K562 (cell line): ENCODE measurements at regions not wholly inside any gene's neighbourhood (a gene's known extent, or its start where the extent isn't known, plus 50 kb on each side); places are given as distances from the start of the nearest gene placed in this dataset.

Source experiments
- ASH1L ChIP-seq: fragments of 450-650 bp; IDR thresholded peaks from 2 replicates; pipeline ENCODE4 v1.6.1; 2018; ENCODE audit warnings: borderline replicate concordance, mild to moderate bottlenecking, low read depth; ENCODE audit not compliant: partially characterized antibody
- BMI1 ChIP-seq: fragments of 150-350 bp; IDR thresholded peaks from 2 replicates; pipeline ENCODE4 v1.6.1; 2014; ENCODE audit warnings: low read length
- CHD2 ChIP-seq: IDR thresholded peaks from 2 replicates; pipeline ENCODE4 v1.6.1; 2011; ENCODE audit warnings: low read depth, low read length
- HNRNPH1 ChIP-seq: fragments of 200-400 bp; formaldehyde crosslinking; optimal IDR thresholded peaks from 2 replicates; pipeline ENCODE3; 2017; ENCODE audit warnings: low read depth, mild to moderate bottlenecking, low read length, moderate library complexity
- MCM2 ChIP-seq: fragments of 450-650 bp; IDR thresholded peaks from 2 replicates; pipeline ENCODE4 v1.6.1; 2017; ENCODE audit warnings: low read depth, mild to moderate bottlenecking
- PRMT5 ChIP-seq: sonication (generic); formaldehyde crosslinking; IDR thresholded peaks from 2 replicates; pipeline ENCODE4 v1.5.0; 2020; ENCODE audit warnings: missing genetic modification reagents
- SAP30 ChIP-seq: fragments of 200-600 bp; sonication (generic); IDR thresholded peaks from 2 replicates; pipeline ENCODE4 v1.6.1; 2012; ENCODE audit warnings: borderline replicate concordance, low read depth, mild to moderate bottlenecking, moderate library complexity, low read length, control low read depth, inconsistent platforms; ENCODE audit not compliant: insufficient read depth, poor library complexity, severe bottlenecking
- SMARCC2 ChIP-seq: fragments of 450-650 bp; IDR thresholded peaks from 2 replicates; pipeline ENCODE4 v1.6.1; 2017; ENCODE audit warnings: antibody characterized with exemption, moderate library complexity, mild to moderate bottlenecking, low read depth
- TAL1 ChIP-seq: fragments of 450-650 bp; IDR thresholded peaks from 2 replicates; pipeline ENCODE4 v1.6.1; 2016; ENCODE audit warnings: mild to moderate bottlenecking
- ZNF134 ChIP-seq: fragments of 250-450 bp; sonication (Bioruptor Pico); conservative IDR thresholded peaks from 2 replicates; pipeline ENCODE4 v1.4.0; 2020
- ZNF143 ChIP-seq: sonication (generic); formaldehyde crosslinking; IDR thresholded peaks from 2 replicates; pipeline ENCODE4 v1.9.0; 2022; ENCODE audit warnings: mild to moderate bottlenecking, missing genetic modification reagents
- ZNF384 ChIP-seq: IDR thresholded peaks from 2 replicates; pipeline ENCODE4 v1.6.1; 2012; ENCODE audit warnings: low read depth, low read length, improper control_type of control experiment
- TF ChIP-seq, protein P1 (sequence below): sonication (generic); formaldehyde crosslinking; IDR thresholded peaks from 2 replicates; pipeline ENCODE4 v1.8.1; 2023; ENCODE audit warnings: mild to moderate bottlenecking, missing genetic modification reagents, moderate library complexity
- TF ChIP-seq, protein P2 (sequence below): sonication (generic); formaldehyde crosslinking; IDR thresholded peaks from 2 replicates; pipeline ENCODE4 v1.8.1; 2023; ENCODE audit warnings: mild to moderate bottlenecking, missing genetic modification reagents
- TF ChIP-seq, protein P3 (sequence below), 2 experiments: fragments of 450-650 bp; IDR thresholded peaks; 2 replicates each; pipeline ENCODE4 v1.6.1; 2018; ENCODE audit warnings: mild to moderate bottlenecking in 2 of 2, low read depth in 1 of 2; ENCODE audit not compliant: partially characterized antibody in 2 of 2
- TF ChIP-seq, protein P4 (sequence below): fragments of 250-450 bp; sonication (Bioruptor Pico); IDR thresholded peaks from 2 replicates; pipeline ENCODE4 v1.6.1; 2021; ENCODE audit warnings: mild to moderate bottlenecking
- TF ChIP-seq, protein P5 (sequence below): fragments of 450-650 bp; IDR thresholded peaks from 2 replicates; pipeline ENCODE4 v1.6.1; 2016; ENCODE audit warnings: antibody characterized with exemption
- TF ChIP-seq, protein P6 (sequence below): fragments of 450-650 bp; IDR thresholded peaks from 2 replicates; pipeline ENCODE4 v1.6.1; 2016; ENCODE audit warnings: missing biosample characterization, missing genetic modification characterization

DNA sequence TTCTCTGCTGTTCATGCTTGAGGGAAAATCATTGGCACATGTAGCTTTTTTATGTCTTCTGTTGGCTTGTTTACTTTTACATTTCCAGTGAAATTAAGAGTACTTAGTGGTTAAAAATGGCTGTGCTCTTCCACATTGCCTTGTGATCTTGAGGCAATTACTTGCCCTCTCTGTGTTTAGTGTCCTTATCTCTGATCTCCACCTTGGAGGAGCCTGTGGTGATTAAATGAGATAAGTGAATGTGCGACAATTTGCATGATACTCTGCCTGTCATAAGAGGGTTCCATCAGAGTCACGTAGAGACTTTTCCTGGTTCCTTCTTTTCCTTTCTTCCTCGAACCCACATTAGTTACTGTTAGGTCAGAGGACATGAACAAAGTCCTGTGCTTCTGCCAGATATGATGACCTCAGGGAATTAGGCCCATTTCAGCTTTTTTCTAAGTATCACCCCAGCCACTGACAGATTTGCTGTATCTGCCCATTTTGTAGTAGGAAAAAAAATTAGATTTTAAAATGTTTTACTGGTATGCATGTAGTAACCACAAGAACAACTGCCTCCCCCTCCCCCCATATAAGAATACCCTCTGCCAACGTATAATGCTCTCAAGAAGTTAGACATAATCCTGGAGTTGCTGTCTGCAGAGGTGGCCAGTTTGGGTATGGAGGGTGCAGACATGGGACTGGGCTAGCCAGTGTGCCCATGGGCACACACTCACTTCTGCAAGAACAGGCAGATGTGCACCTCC is 51.9 kb downstream of the TET3 start (continued):
- TF ChIP-seq, protein P1, sequence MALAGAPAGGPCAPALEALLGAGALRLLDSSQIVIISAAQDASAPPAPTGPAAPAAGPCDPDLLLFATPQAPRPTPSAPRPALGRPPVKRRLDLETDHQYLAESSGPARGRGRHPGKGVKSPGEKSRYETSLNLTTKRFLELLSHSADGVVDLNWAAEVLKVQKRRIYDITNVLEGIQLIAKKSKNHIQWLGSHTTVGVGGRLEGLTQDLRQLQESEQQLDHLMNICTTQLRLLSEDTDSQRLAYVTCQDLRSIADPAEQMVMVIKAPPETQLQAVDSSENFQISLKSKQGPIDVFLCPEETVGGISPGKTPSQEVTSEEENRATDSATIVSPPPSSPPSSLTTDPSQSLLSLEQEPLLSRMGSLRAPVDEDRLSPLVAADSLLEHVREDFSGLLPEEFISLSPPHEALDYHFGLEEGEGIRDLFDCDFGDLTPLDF (CRISPR knock-in tag): no peak
- TF ChIP-seq ZNF384 (no peak), SMARCC2 (peak; percentile 76), HNRNPH1 (no peak), CHD2 (no peak), TAL1 (peak; percentile 96), ZNF134 (no peak), ZNF143 (CRISPR knock-in tag) (no peak), PRMT5 (CRISPR knock-in tag) (no peak), SAP30 (no peak), ASH1L (no peak), BMI1 (no peak), MCM2 (no peak)
- TF ChIP-seq, protein P2, sequence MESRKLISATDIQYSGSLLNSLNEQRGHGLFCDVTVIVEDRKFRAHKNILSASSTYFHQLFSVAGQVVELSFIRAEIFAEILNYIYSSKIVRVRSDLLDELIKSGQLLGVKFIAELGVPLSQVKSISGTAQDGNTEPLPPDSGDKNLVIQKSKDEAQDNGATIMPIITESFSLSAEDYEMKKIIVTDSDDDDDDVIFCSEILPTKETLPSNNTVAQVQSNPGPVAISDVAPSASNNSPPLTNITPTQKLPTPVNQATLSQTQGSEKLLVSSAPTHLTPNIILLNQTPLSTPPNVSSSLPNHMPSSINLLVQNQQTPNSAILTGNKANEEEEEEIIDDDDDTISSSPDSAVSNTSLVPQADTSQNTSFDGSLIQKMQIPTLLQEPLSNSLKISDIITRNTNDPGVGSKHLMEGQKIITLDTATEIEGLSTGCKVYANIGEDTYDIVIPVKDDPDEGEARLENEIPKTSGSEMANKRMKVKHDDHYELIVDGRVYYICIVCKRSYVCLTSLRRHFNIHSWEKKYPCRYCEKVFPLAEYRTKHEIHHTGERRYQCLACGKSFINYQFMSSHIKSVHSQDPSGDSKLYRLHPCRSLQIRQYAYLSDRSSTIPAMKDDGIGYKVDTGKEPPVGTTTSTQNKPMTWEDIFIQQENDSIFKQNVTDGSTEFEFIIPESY (CRISPR knock-in tag): no peak
- TF ChIP-seq, protein P3, sequence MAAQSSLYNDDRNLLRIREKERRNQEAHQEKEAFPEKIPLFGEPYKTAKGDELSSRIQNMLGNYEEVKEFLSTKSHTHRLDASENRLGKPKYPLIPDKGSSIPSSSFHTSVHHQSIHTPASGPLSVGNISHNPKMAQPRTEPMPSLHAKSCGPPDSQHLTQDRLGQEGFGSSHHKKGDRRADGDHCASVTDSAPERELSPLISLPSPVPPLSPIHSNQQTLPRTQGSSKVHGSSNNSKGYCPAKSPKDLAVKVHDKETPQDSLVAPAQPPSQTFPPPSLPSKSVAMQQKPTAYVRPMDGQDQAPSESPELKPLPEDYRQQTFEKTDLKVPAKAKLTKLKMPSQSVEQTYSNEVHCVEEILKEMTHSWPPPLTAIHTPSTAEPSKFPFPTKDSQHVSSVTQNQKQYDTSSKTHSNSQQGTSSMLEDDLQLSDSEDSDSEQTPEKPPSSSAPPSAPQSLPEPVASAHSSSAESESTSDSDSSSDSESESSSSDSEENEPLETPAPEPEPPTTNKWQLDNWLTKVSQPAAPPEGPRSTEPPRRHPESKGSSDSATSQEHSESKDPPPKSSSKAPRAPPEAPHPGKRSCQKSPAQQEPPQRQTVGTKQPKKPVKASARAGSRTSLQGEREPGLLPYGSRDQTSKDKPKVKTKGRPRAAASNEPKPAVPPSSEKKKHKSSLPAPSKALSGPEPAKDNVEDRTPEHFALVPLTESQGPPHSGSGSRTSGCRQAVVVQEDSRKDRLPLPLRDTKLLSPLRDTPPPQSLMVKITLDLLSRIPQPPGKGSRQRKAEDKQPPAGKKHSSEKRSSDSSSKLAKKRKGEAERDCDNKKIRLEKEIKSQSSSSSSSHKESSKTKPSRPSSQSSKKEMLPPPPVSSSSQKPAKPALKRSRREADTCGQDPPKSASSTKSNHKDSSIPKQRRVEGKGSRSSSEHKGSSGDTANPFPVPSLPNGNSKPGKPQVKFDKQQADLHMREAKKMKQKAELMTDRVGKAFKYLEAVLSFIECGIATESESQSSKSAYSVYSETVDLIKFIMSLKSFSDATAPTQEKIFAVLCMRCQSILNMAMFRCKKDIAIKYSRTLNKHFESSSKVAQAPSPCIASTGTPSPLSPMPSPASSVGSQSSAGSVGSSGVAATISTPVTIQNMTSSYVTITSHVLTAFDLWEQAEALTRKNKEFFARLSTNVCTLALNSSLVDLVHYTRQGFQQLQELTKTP (IDR thresholded peaks at IDR 0.05; ENCODE audit: low read depth in 1 of 2, partially characterized antibody in 2 of 2): peak in 1 of 2 experiments; percentile 85
- TF ChIP-seq, protein P4, sequence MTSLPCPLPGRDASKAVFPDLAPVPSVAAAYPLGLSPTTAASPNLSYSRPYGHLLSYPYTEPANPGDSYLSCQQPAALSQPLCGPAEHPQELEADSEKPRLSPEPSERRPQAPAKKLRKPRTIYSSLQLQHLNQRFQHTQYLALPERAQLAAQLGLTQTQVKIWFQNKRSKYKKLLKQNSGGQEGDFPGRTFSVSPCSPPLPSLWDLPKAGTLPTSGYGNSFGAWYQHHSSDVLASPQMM: no peak
- TF ChIP-seq, protein P5, sequence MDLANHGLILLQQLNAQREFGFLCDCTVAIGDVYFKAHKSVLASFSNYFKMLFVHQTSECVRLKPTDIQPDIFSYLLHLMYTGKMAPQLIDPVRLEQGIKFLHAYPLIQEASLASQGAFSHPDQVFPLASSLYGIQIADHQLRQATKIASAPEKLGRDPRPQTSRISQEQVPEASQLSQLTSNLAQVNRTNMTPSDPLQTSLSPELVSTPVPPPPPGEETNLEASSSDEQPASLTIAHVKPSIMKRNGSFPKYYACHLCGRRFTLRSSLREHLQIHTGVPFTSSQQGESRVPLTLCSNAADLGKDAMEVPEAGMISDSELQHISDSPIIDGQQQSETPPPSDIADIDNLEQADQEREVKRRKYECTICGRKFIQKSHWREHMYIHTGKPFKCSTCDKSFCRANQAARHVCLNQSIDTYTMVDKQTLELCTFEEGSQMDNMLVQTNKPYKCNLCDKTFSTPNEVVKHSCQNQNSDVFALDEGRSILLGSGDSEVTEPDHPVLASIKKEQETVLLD: peak; percentile 54; the same call in 1 of the 2 replicates
- TF ChIP-seq, protein P6, sequence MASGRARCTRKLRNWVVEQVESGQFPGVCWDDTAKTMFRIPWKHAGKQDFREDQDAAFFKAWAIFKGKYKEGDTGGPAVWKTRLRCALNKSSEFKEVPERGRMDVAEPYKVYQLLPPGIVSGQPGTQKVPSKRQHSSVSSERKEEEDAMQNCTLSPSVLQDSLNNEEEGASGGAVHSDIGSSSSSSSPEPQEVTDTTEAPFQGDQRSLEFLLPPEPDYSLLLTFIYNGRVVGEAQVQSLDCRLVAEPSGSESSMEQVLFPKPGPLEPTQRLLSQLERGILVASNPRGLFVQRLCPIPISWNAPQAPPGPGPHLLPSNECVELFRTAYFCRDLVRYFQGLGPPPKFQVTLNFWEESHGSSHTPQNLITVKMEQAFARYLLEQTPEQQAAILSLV (tag): no peak
